Erythroblast (primary cell): ENCODE measurements at regions not wholly inside any gene's neighbourhood (a gene's known extent, or its start where the extent isn't known, plus 50 kb on each side); places are given as distances from the start of the nearest gene placed in this dataset.

Source experiments
- GATA1 ChIP-seq: IDR thresholded peaks from 2 replicates; pipeline ENCODE4 v1.6.1; 2011; ENCODE audit warnings: low read depth, mild to moderate bottlenecking, control low read depth, low read length, moderate library complexity
- POLR2A ChIP-seq: IDR thresholded peaks from 2 replicates; pipeline ENCODE4 v1.6.1; 2011; ENCODE audit warnings: mild to moderate bottlenecking, low read length

- TF ChIP-seq POLR2A (no peak), GATA1 (no peak)
Measured at GRCh38 chr6:146891615-146892265, 293.0 kb downstream of the ADGB start.
